SJSA1 (cell line): ENCODE measurements at regions not wholly inside any gene's neighbourhood (a gene's known extent, or its start where the extent isn't known, plus 50 kb on each side); places are given as distances from the start of the nearest gene placed in this dataset.
"Not testable (repeated sequence)": the region's sequence is repeated elsewhere in the genome, so short reads cannot be mapped to it uniquely, and the experiment has no call there.

Experiments used
- DNase-seq, 2 experiments: peaks; one replicate each; pipeline ENCODE4 v3.0.0-alpha.2; 2015 to 2020; ENCODE audit warnings: low spot score in 2 of 2, low read depth in 1 of 2
- H3K27ac ChIP-seq: fragments of 250-450 bp; sonication (Bioruptor Pico); 2 replicates; pipeline ENCODE4 v1.5.1; 2020; ENCODE audit warnings: mild to moderate bottlenecking, moderate library complexity
- H3K27me3 ChIP-seq: fragments of 250-450 bp; sonication (Bioruptor Pico); replicated peaks from 2 replicates; pipeline ENCODE4 v1.5.1; 2020; ENCODE audit warnings: mild to moderate bottlenecking, moderate library complexity
- H3K36me3 ChIP-seq: fragments of 250-450 bp; sonication (Bioruptor Pico); 2 replicates; pipeline ENCODE4 v1.5.1; 2020; ENCODE audit warnings: mild to moderate bottlenecking
- H3K4me1 ChIP-seq: fragments of 250-450 bp; sonication (Bioruptor Pico); replicated peaks from 2 replicates; pipeline ENCODE4 v1.6.1; 2021; ENCODE audit warnings: mild to moderate bottlenecking
- H3K4me3 ChIP-seq: fragments of 250-450 bp; sonication (Bioruptor Pico); 2 replicates; pipeline ENCODE4 v1.5.1; 2020; ENCODE audit warnings: mild to moderate bottlenecking
- H3K9me3 ChIP-seq: fragments of 250-450 bp; sonication (Bioruptor Pico); replicated peaks from 2 replicates; pipeline ENCODE4 v1.5.1; 2020; ENCODE audit warnings: mild to moderate bottlenecking

GRCh38 chr14:105662043-105662442 is 135.7 kb downstream of the TMEM121 start:
- H3K36me3 ChIP-seq, DNase-seq, H3K27ac ChIP-seq, H3K4me1 ChIP-seq, H3K27me3 ChIP-seq, H3K4me3 ChIP-seq, H3K9me3 ChIP-seq: not testable (repeated sequence)

GRCh38 chr14:105662592-105662991 is 136.2 kb downstream of the TMEM121 start:
- H3K4me3 ChIP-seq, H3K9me3 ChIP-seq: not testable (repeated sequence)

DNA sequence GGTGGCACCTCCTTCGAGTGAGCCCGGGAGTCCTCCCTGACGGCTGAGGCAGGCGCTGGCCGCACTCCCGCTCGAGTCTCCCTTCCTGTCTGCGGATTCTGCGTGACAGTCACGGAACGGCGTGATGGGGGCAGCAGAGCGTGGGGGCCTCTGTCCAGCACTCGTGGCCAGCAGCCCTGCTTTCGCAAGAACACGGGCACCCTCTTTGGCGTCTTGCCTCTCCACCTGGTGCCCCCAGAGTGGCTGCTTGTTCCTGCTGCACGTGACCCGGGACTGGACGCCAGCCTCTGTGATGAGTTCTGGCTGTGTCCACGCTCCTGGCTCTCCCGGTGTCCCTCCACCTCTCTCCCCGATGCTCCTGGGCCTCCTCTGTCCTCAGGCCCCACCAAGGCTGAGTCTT is 136.9 kb downstream of the TMEM121 start:
- DNase-seq = not testable (repeated sequence)

More at GRCh38 chr14:105662592-105662991, 136.2 kb downstream of the TMEM121 start:
- H3K27ac ChIP-seq, H3K27me3 ChIP-seq, H3K4me1 ChIP-seq, DNase-seq, H3K36me3 ChIP-seq: not testable (repeated sequence)

GRCh38 chr14:105663818-105664596 is 137.6 kb downstream of the TMEM121 start:
- not testable (repeated sequence) for DNase-seq, H3K9me3 ChIP-seq, H3K4me3 ChIP-seq, H3K27me3 ChIP-seq, H3K4me1 ChIP-seq, H3K27ac ChIP-seq, H3K36me3 ChIP-seq

More for the DNA sequence above, 136.9 kb downstream of the TMEM121 start:
- not testable (repeated sequence) for H3K4me3 ChIP-seq, H3K27me3 ChIP-seq, H3K36me3 ChIP-seq, H3K9me3 ChIP-seq, H3K27ac ChIP-seq, H3K4me1 ChIP-seq

- no peaks in the 10 kb centered on the region for H3K36me3 ChIP-seq
- H3K4me3 ChIP-seq = no peak overlapping the region
- H3K27me3 ChIP-seq = no peaks in the 10 kb centered on the region
- H3K4me1 ChIP-seq = no peaks in the 10 kb centered on the region
- H3K9me3 ChIP-seq = no peaks in the 10 kb centered on the region
- H3K27ac ChIP-seq = no peak overlapping the region
- no peak for DNase-seq
These were observed 138.3 kb downstream of the TMEM121 start for GRCh38 chr14:105664691-105665090.

GRCh38 chr14:105665247-105665950 is 139.0 kb downstream of the TMEM121 start:
- no peak overlapping the region for H3K27ac ChIP-seq
- no peaks in the 10 kb centered on the region for H3K27me3 ChIP-seq
- no peaks in the 10 kb centered on the region for H3K9me3 ChIP-seq
- H3K4me1 ChIP-seq = no peaks in the 10 kb centered on the region
- H3K4me3 ChIP-seq = no peak overlapping the region
- no peaks in the 10 kb centered on the region for H3K36me3 ChIP-seq
- DNase-seq = no peak

DNA sequence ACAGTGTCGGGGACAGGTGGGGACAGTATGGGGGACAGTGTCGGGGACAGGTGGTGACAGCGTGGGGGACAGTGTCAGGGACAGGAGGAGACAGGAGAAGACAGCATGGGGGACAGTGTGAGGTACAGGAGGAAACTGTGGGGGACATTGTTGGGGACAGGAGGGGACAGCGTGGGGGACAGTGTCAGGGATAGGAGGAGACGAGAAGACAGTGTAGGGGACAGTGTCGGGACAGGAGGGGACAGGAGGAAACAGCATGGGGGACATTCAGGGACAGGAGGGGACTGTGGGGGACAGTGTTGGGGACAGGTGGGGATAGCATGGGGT is 139.5 kb downstream of the TMEM121 start:
- no peak overlapping the region for H3K27ac ChIP-seq
- no peaks in the 10 kb centered on the region for H3K9me3 ChIP-seq
- H3K4me1 ChIP-seq = no peaks in the 10 kb centered on the region
- no peaks in the 10 kb centered on the region for H3K36me3 ChIP-seq
- no peak for DNase-seq
- no peaks in the 10 kb centered on the region for H3K27me3 ChIP-seq
- H3K4me3 ChIP-seq = no peak overlapping the region

DNA sequence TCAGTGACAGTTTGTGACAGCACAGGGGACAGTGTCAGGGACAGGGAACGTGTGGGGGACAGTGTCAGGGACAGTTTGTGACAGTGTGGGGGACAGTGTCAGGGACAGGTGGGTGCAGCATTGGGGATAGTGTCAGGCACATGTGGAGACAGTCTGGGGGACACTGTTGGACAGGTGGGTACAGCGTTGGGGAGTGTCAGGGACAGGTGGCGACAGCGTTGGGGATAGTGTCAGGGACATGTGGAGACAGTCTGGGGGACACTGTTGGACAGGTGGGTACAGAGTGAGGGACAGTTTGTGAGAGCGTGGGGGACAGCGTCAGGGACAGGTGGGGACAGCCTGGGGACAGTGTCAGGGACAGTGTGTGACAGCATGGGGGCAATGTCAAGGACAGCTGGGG is 140.0 kb downstream of the TMEM121 start:
- Histone ChIP-seq H3K27me3 (no peaks in the 10 kb centered on the region), H3K9me3 (no peaks in the 10 kb centered on the region), H3K36me3 (no peaks in the 10 kb centered on the region), H3K4me3 (no peak overlapping the region), H3K4me1 (no peaks in the 10 kb centered on the region), H3K27ac (no peak overlapping the region)
- DNase-seq = no peak

- not testable (repeated sequence) for H3K36me3 ChIP-seq, DNase-seq, H3K9me3 ChIP-seq, H3K27ac ChIP-seq, H3K4me3 ChIP-seq, H3K27me3 ChIP-seq, H3K4me1 ChIP-seq
These were observed 140.7 kb downstream of the TMEM121 start for GRCh38 chr14:105666991-105667662.

GRCh38 chr14:105667663-105668020 is 141.3 kb downstream of the TMEM121 start:
- not testable (repeated sequence) for H3K36me3 ChIP-seq, H3K27ac ChIP-seq, H3K4me1 ChIP-seq, H3K4me3 ChIP-seq, H3K27me3 ChIP-seq, H3K9me3 ChIP-seq, DNase-seq

- H3K4me3 ChIP-seq, H3K27ac ChIP-seq, H3K36me3 ChIP-seq, H3K4me1 ChIP-seq, H3K27me3 ChIP-seq, H3K9me3 ChIP-seq, DNase-seq: not testable (repeated sequence)
These were observed 141.6 kb downstream of the TMEM121 start for GRCh38 chr14:105668021-105668420.

GRCh38 chr14:105668471-105669230 is 142.3 kb downstream of the TMEM121 start:
- not testable (repeated sequence) for H3K9me3 ChIP-seq, H3K4me3 ChIP-seq, H3K4me1 ChIP-seq, H3K36me3 ChIP-seq, H3K27me3 ChIP-seq, DNase-seq, H3K27ac ChIP-seq

- H3K9me3 ChIP-seq, H3K27me3 ChIP-seq, H3K36me3 ChIP-seq, H3K4me3 ChIP-seq, H3K4me1 ChIP-seq, H3K27ac ChIP-seq, DNase-seq: not testable (repeated sequence)
These were observed 142.8 kb downstream of the TMEM121 start for GRCh38 chr14:105669231-105669610.

- H3K4me3 ChIP-seq, DNase-seq, H3K27me3 ChIP-seq, H3K27ac ChIP-seq, H3K36me3 ChIP-seq, H3K9me3 ChIP-seq, H3K4me1 ChIP-seq: not testable (repeated sequence)
These were observed 143.3 kb downstream of the TMEM121 start for GRCh38 chr14:105669646-105670045.
